Upper lobe of right lung (tissue), 1 donor: ENCODE measurements at regions not wholly inside any gene's neighbourhood (a gene's known extent, or its start where the extent isn't known, plus 50 kb on each side); places are given as distances from the start of the nearest gene placed in this dataset.
"Not testable (repeated sequence)": the region's sequence is repeated elsewhere in the genome, so short reads cannot be mapped to it uniquely, and the experiment has no call there.

ENCODE experiments used
- ATAC-seq: fragments of 200-7000 bp; cut with Tn5 transposase; one replicate; pipeline ENCODE4 v1.9.1; 2020; ENCODE audit warnings: mild to moderate bottlenecking, moderate library complexity
- DNase-seq: peaks from one replicate; pipeline ENCODE4 v3.0.0-alpha.2; 2020
- H3K27ac ChIP-seq: fragments of 200-600 bp; one replicate; pipeline ENCODE4 v1.8.0; 2022
- H3K27me3 ChIP-seq: fragments of 200-600 bp; one replicate; pipeline ENCODE4 v1.8.0; 2022; ENCODE audit warnings: mild to moderate bottlenecking
- H3K36me3 ChIP-seq: fragments of 200-600 bp; one replicate; pipeline ENCODE4 v1.8.0; 2022
- H3K4me1 ChIP-seq: fragments of 200-600 bp; one replicate; pipeline ENCODE4 v1.8.0; 2022
- H3K4me3 ChIP-seq: fragments of 200-600 bp; one replicate; pipeline ENCODE4 v1.8.0; 2022; ENCODE audit warnings: mild to moderate bottlenecking
- H3K9me3 ChIP-seq: fragments of 200-600 bp; one replicate; pipeline ENCODE4 v1.8.0; 2022
- CTCF ChIP-seq: fragments of 200-600 bp; IDR thresholded peaks from one replicate; pipeline ENCODE4 v1.8.0; 2022; ENCODE audit warnings: antibody characterized with exemption
- intact Hi-C: fragments of 100-400 bp; cut with DNase I; formaldehyde crosslinking; loops from one replicate; pipeline ENCODE4 v1.11.0; 2022
- donor health status: DM: no; HTN: yes; CAD: no; lungs with severe emphysema.

- no peaks in the 10 kb centered on the region for H3K27me3 ChIP-seq
- DNase-seq, result no peak
- no peak overlapping the region for H3K4me3 ChIP-seq
- no peaks in the 10 kb centered on the region for H3K9me3 ChIP-seq
- H3K27ac ChIP-seq, result no peak overlapping the region
- no peak for TF ChIP-seq CTCF
- ATAC-seq, result no peak
- intact Hi-C loops, result no loop called here
- H3K36me3 ChIP-seq, result no peaks in the 10 kb centered on the region
- no peaks in the 10 kb centered on the region for H3K4me1 ChIP-seq
Measured at GRCh38 chrX:77003956-77004355, 443.2 kb upstream of the FGF16 start.

GRCh38 chrX:77009691-77010090 lies 437.5 kb upstream of the FGF16 start:
- Histone ChIP-seq H3K27ac (no peak overlapping the region), H3K36me3 (no peaks in the 10 kb centered on the region), H3K4me3 (no peak overlapping the region), H3K27me3 (no peaks in the 10 kb centered on the region), H3K4me1 (no peaks in the 10 kb centered on the region), H3K9me3 (no peaks in the 10 kb centered on the region)
- DNase-seq, result no peak
- no peak for TF ChIP-seq CTCF
- ATAC-seq, result no peak
- intact Hi-C loops, result no loop called here

- Histone ChIP-seq H3K27me3 (no peaks in the 10 kb centered on the region), H3K36me3 (no peaks in the 10 kb centered on the region), H3K4me1 (no peaks in the 10 kb centered on the region), H3K4me3 (no peak overlapping the region), H3K9me3 (no peaks in the 10 kb centered on the region), H3K27ac (no peak overlapping the region)
- intact Hi-C loops, result no loop called here
- DNase-seq (no peak), ATAC-seq (no peak)
- TF ChIP-seq CTCF, result no peak
Measured at GRCh38 chrX:77014377-77015372, 432.5 kb upstream of the FGF16 start.

GRCh38 chrX:77017093-77017492 lies 430.1 kb upstream of the FGF16 start:
- no peak for ATAC-seq
- Histone ChIP-seq H3K27ac (no peak overlapping the region), H3K27me3 (no peaks in the 10 kb centered on the region), H3K4me1 (no peaks in the 10 kb centered on the region), H3K9me3 (no peaks in the 10 kb centered on the region), H3K4me3 (no peak overlapping the region), H3K36me3 (no peaks in the 10 kb centered on the region)
- TF ChIP-seq CTCF, result no peak
- no peak for DNase-seq
- intact Hi-C loops, result no loop called here

GRCh38 chrX:77046180-77046810 lies 400.9 kb upstream of the FGF16 start:
- H3K4me1 ChIP-seq, DNase-seq, H3K27me3 ChIP-seq, H3K9me3 ChIP-seq, intact Hi-C loops, H3K27ac ChIP-seq, H3K36me3 ChIP-seq, ATAC-seq: not testable (repeated sequence)
- H3K4me3 ChIP-seq, result peak overlapping the region; percentile 30

GRCh38 chrX:77060572-77060971 lies 386.6 kb upstream of the FGF16 start:
- no peak for TF ChIP-seq CTCF
- H3K4me3 ChIP-seq, result no peak overlapping the region
- H3K4me1 ChIP-seq, result no peaks in the 10 kb centered on the region
- no peak overlapping the region for H3K27ac ChIP-seq
- intact Hi-C loops, result no loop called here
- DNase-seq, result no peak
- H3K27me3 ChIP-seq, result no peaks in the 10 kb centered on the region
- no peaks in the 10 kb centered on the region for H3K36me3 ChIP-seq
- H3K9me3 ChIP-seq, result no peaks in the 10 kb centered on the region
- no peak for ATAC-seq
